Jurkat, Clone E6-1 (cell line): ENCODE measurements at regions not wholly inside any gene's neighbourhood (a gene's known extent, or its start where the extent isn't known, plus 50 kb on each side); places are given as distances from the start of the nearest gene placed in this dataset.
"Not testable (repeated sequence)": the region's sequence is repeated elsewhere in the genome, so short reads cannot be mapped to it uniquely, and the experiment has no call there.

Source experiments
- DNase-seq: peaks from one replicate; pipeline ENCODE4 v3.0.0-alpha.2; 2011; ENCODE audit warnings: low read depth, low spot score
- H3K4me3 ChIP-seq: 2 replicates; pipeline ENCODE4 v1.5.1; 2011; ENCODE audit warnings: mild to moderate bottlenecking, low read length, control low read depth, moderate library complexity

- no peak for DNase-seq
- H3K4me3 ChIP-seq, result no peak overlapping the region
Measured at GRCh38 chr5:28831042-28831441, 1792.7 kb upstream of the CDH9 start.

GRCh38 chr5:28823231-28823630, 1784.8 kb upstream of the CDH9 start:
- no peak overlapping the region for H3K4me3 ChIP-seq
- no peak for DNase-seq

GRCh38 chr5:28822071-28822470, 1783.7 kb upstream of the CDH9 start:
- DNase-seq, result no peak
- no peak overlapping the region for H3K4me3 ChIP-seq

- DNase-seq, result peak; percentile 1
- H3K4me3 ChIP-seq, result no peak overlapping the region
Measured at GRCh38 chr5:28810751-28811136, 1772.4 kb upstream of the CDH9 start.

- no peak overlapping the region for H3K4me3 ChIP-seq
- no peak for DNase-seq
Measured at GRCh38 chr5:28809811-28810750, 1771.7 kb upstream of the CDH9 start.

- DNase-seq, result no peak
- no peak overlapping the region for H3K4me3 ChIP-seq
Measured at GRCh38 chr5:28808967-28809810, 1770.8 kb upstream of the CDH9 start.

- no peak overlapping the region for H3K4me3 ChIP-seq
- DNase-seq, result no peak
Measured at GRCh38 chr5:28807195-28807729, 1768.9 kb upstream of the CDH9 start.

- DNase-seq, H3K4me3 ChIP-seq: not testable (repeated sequence)
Measured at GRCh38 chr5:28799035-28799434, 1760.6 kb upstream of the CDH9 start.

GRCh38 chr5:28788954-28789353, 1750.6 kb upstream of the CDH9 start:
- no peak overlapping the region for H3K4me3 ChIP-seq
- no peak for DNase-seq

GRCh38 chr5:28780083-28780692, 1741.8 kb upstream of the CDH9 start:
- DNase-seq, result no peak
- H3K4me3 ChIP-seq, result no peak overlapping the region

GRCh38 chr5:28779161-28779754, 1740.9 kb upstream of the CDH9 start:
- H3K4me3 ChIP-seq, result no peak overlapping the region
- no peak for DNase-seq

- H3K4me3 ChIP-seq, result no peak overlapping the region
- DNase-seq, result no peak
Measured at GRCh38 chr5:28770307-28770706, 1731.9 kb upstream of the CDH9 start.

GRCh38 chr5:28766565-28767158, 1728.3 kb upstream of the CDH9 start:
- DNase-seq, result peak; percentile 49
- H3K4me3 ChIP-seq, result no peak overlapping the region

- DNase-seq, result no peak
- H3K4me3 ChIP-seq, result no peak overlapping the region
Measured at GRCh38 chr5:28751396-28751795, 1713.0 kb upstream of the CDH9 start.

GRCh38 chr5:28750251-28750650, 1711.9 kb upstream of the CDH9 start:
- DNase-seq, result no peak
- no peak overlapping the region for H3K4me3 ChIP-seq

GRCh38 chr5:28748446-28748845, 1710.1 kb upstream of the CDH9 start:
- no peak overlapping the region for H3K4me3 ChIP-seq
- DNase-seq, result no peak

- no peak overlapping the region for H3K4me3 ChIP-seq
- DNase-seq, result no peak
Measured at GRCh38 chr5:28743716-28744110, 1705.3 kb upstream of the CDH9 start.

- no peak overlapping the region for H3K4me3 ChIP-seq
- DNase-seq, result no peak
Measured at GRCh38 chr5:28743025-28743715, 1704.8 kb upstream of the CDH9 start.
